ENCODE measurements at regions not wholly inside any gene's neighbourhood (a gene's known extent, or its start where the extent isn't known, plus 50 kb on each side); places are given as distances from the start of the nearest gene placed in this dataset.

DNA sequence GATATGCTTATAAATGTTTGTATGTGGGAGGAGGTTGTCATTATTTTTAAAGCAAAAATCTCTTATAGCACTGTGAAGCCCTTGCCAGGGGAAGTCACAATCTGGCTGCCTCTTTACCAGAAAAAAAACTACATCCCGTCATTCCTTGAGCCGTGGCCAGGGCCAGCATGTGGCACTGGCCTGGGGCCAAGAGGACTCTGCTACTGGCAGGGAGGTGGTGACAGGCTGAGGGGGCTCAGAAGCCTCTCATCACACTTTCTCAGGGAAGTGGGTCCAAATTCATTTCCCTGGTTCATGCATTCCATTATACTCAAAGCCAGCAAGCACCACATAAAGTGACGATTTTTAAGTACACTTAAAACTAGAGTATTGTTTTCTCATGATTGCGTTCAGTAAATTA is 457.3 kb downstream of the ZNF608 start:
- TF ChIP-seq POLR2AphosphoS5 (IDR thresholded peaks at IDR 0.05; ENCODE audit: low read depth, low read length): no peak
- no peak for TF ChIP-seq EP300 (IDR thresholded peaks at IDR 0.05; ENCODE audit: borderline replicate concordance in 1 of 2, low read depth in 1 of 2, low read length in 1 of 2)
- TF ChIP-seq, protein P1, sequence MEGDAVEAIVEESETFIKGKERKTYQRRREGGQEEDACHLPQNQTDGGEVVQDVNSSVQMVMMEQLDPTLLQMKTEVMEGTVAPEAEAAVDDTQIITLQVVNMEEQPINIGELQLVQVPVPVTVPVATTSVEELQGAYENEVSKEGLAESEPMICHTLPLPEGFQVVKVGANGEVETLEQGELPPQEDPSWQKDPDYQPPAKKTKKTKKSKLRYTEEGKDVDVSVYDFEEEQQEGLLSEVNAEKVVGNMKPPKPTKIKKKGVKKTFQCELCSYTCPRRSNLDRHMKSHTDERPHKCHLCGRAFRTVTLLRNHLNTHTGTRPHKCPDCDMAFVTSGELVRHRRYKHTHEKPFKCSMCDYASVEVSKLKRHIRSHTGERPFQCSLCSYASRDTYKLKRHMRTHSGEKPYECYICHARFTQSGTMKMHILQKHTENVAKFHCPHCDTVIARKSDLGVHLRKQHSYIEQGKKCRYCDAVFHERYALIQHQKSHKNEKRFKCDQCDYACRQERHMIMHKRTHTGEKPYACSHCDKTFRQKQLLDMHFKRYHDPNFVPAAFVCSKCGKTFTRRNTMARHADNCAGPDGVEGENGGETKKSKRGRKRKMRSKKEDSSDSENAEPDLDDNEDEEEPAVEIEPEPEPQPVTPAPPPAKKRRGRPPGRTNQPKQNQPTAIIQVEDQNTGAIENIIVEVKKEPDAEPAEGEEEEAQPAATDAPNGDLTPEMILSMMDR (IDR thresholded peaks at IDR 0.05): no peak
- TF ChIP-seq FOSL2 (IDR thresholded peaks at IDR 0.05; ENCODE audit: borderline replicate concordance, low read depth): no peak
- no peak for TF ChIP-seq TCF12 (IDR thresholded peaks at IDR 0.05)
- TF ChIP-seq FOXJ3 (CRISPR knock-in tag; IDR thresholded peaks at IDR 0.05): no peak
- no peak for TF ChIP-seq GABPA (IDR thresholded peaks at IDR 0.05; ENCODE audit: low read depth)
- no peak for TF ChIP-seq SMC3 (IDR thresholded peaks at IDR 0.05; ENCODE audit: low read depth, low read length)

All from SK-N-SH (cell line).